Fibroblast of skin of abdomen (primary cell): ENCODE measurements at regions not wholly inside any gene's neighbourhood (a gene's known extent, or its start where the extent isn't known, plus 50 kb on each side); places are given as distances from the start of the nearest gene placed in this dataset.
"Not testable (repeated sequence)": the region's sequence is repeated elsewhere in the genome, so short reads cannot be mapped to it uniquely, and the experiment has no call there.

Experiments used
- DNase-seq: peaks from one replicate; pipeline ENCODE4 v3.0.0-alpha.2; 2013

DNA sequence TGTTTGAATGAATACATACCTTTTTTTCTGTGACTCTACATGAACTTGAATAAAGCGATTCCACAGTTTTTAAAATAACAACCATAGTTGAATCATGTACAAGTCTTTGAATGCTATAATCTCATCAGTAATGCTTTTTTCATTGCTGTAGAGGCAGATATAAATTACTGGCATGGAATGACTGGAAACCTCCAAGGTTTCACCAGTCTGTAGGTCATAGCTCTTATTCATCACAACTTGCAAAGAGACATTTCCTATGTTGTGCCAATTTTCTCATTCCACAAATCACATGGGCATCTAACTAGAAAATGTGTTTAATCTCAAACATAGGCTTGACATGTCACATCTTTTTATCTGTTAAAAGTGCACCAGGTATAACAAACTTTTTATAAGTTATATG lies 407.1 kb upstream of the KCNMB2 start:
- DNase-seq: peak; percentile 14

GRCh38 chr3:178131801-178132200 lies 404.4 kb upstream of the KCNMB2 start:
- DNase-seq: peak; percentile 20

DNA sequence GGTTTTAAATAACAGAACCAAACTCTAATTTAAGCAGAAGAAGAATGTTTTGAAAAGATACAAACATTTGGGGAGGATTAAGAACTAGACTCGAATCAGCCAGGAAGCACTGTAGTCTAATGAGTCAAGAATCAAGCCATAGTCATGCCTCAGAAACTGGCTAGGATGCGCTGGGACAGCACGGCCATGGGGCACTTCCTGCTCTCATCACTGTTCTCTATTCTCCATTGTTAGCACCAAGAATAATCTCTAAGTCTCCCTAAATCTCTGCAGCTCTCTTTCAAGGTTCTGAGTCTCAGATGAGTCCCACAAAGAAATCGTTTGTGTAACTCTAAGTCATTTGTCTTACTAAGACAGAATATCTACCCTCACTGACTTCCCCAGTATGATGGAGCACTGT lies 399.0 kb upstream of the KCNMB2 start:
- DNase-seq: no peak

DNA sequence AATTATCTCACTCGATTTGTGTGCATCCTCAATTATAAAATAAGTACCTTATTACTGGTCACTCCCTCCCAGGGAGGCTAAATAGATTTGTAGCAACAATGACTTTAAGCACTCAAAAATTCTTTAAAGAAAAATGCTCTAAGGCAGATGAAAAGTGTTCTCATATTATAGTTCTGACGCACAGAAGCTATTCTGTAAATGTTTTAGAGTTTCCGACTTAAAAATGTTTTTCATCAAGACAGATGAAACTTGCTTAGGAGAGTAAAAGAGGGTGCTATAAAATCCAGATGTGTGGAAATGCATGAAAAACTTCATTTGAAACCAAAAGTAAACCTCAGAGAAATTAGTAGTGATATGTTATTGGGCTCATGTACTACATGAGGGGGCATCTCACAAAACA lies 398.4 kb upstream of the KCNMB2 start:
- DNase-seq: peak; percentile 24

GRCh38 chr3:178139116-178139515 lies 397.1 kb upstream of the KCNMB2 start:
- DNase-seq: no peak

DNA sequence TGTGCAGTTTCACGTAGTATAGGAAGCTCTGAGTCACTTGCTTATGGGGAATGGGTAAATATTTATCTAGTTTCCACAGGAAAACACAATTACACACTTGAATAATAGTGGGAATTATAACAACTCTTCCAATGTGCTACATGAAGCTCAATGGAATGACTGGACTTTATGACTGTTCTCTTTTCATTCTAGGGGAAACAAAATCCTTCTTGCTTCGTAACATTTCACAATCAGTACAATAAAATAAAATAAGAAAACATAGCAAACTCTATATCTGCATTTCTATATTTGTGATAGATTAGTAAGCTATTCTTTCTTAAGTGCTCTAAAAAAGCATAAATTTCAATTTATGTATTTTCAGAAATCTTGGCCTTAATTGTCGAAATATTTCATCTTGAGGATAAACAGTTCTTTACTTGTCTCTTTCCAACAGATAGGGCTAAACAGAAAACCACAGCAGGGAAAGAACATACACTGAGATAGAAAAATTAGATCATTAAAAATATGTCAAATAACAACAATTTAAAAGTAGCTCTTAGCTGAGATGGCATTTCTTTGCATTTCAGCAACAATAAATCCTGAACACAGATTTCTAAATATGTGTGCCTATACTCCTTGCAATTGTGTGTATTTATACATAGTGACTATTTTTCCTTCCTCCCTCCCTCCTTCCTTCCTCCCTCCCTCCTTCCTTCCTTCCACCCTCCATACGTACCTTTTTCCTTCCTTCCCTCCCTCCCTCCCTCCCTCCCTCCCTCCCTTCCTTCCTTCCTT lies 395.5 kb upstream of the KCNMB2 start:
- DNase-seq: no peak

GRCh38 chr3:178141305-178141684 lies 394.9 kb upstream of the KCNMB2 start:
- not testable (repeated sequence) for DNase-seq

DNA sequence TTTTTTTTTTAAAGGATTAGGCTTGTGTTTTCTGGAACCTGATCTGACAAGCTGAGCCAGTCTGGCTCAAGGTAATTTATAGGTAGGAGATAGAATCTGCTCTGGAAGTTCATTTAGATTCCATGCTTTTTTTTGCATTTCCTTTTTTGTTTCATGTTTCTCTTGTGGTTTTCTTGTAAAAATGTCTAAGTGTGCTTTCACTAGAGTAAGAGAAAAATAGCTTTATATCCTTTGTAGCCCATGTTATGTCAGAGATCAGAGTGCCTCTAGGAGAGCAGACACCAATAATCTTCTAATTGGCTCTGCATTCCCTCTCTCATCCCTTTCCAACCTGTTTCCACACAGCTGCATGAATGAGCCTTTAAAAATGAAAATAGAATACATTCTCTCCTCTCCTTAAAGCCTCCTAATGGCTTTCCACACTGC lies 389.8 kb upstream of the KCNMB2 start:
- peak; percentile 13 for DNase-seq

DNA sequence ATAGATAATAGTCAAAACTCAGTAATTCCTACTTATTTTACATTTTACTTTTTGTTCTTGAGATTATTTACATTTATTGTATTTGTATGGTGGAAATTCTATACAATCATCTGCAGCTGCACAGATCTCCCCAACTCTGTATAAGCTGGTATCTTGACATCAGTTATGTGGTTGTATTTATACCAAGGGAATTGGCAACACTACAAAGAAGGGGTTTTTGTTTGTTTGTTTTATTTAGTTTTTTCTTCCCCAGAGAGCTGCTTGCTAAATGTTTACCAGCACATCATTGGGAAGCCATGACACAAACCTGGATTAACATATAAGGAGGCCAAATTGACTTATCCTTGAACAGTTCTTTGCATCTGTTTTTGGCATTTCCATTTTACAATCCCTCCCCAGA lies 389.2 kb upstream of the KCNMB2 start:
- no peak for DNase-seq

- no peak for DNase-seq
Measured at GRCh38 chr3:178152031-178152806, 384.0 kb upstream of the KCNMB2 start.

GRCh38 chr3:178152988-178153387 lies 383.2 kb upstream of the KCNMB2 start:
- DNase-seq: no peak

DNA sequence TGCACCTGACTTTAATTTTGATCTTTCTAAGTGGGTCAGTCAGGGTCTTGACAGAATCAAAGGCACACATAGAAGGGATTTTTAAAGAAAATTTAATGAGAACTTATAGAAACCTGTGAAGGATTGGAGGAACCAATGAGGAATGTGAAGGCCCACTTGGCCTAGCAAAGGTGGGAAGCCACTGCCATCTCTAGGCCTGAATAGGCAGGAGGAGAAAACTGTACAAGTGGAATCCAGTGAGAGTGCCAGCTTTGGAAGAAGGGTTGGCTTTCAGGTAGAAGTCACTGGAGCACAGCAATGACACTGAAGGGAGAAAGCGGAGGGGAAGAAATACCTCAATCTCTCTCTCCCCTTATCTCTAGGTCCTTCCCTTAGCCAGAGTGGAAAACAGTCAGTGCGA lies 380.7 kb upstream of the KCNMB2 start:
- no peak for DNase-seq

DNA sequence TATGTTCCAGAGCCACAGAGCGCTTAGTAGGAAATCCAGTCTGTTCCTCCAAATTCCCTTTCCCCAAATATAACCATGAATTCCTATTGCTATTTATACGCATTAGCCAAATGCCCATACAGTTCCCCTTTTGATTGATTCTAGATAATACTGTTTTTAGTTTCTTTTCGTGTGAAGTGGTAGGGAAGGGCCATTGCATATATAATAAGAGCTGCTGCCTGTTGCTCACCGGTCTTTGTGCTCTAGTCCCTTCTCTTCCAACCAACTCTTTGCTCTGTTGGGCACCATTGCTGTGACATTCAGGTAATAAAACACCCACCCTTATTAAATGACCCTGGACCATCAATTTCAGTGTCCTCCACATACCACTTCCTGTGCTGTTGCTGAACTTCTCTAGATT lies 379.9 kb upstream of the KCNMB2 start:
- DNase-seq: no peak

- no peak for DNase-seq
Measured at GRCh38 chr3:178159691-178160220, 376.5 kb upstream of the KCNMB2 start.

DNA sequence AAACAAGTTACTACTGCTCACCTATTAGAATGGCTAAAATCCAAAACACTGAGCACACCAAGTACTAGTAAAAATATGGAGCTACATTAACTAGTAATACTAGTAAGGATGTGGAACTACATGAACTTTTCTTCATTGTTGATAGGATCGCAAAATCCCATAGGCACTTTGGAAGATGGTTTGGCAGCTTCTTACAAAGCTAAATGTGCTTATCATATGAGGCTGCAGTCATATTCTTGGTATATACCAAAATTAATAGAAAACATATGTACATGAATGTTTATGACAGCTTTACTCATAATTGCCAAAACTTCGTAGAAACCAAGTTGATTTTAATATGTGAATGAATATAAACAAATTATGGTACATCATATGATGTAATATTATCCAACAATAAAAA lies 366.8 kb upstream of the KCNMB2 start:
- peak; percentile 24 for DNase-seq

DNA sequence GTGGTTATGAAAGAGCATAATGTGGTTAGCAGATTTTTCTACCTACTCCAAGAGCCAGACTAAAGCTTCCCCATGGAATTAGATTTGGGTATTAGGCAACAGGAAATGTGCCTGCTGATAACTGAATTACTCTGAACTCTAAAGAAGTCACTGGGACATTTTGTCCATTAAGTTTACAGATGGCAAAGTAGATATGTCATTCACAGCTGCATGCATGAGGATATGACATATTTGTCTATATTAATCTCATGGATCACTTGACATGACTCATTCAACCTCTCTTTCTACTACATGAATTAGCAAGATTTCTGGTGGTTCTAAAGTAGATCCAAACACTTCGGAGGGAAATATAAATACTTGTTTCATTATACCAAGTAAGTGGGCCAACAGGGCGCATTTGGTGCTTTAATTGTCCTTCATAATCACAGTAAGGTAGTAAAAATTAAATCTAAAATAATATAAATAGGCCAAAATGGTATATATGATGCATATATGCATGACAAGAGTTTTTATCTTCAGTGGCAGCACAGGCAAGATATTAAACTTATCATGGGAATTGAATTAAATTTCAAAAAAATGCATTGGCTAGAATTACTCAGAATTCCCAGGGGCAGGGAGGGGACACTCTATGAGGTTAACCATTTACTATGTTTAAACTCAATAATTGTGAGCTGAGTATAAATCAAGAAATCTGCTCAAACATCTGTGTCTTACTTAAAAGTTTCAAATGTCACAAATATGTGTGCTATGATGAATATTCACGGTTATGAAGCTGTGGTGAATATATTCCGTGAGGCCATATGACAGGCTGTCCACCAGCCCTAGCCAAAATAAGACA lies 365.3 kb upstream of the KCNMB2 start:
- peak; percentile 91 for DNase-seq

DNA sequence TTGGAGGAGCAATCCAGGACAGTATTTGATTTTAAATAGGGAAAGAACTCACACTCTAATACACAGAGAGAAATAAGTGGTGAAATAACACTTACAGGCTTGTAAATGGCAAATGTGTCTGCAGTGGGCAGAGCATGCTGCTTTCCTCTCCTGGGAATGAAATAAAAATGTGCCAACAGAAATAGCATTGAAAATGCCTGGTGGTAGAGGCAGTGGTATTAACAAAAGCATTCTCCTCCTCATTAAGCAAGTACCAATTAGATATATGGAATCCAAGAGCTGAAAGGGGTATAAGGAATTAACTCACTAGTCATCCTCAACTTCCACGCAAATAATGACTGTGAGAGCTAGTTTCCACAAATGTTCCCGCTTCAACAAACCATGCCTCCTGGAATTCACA lies 364.1 kb upstream of the KCNMB2 start:
- no peak for DNase-seq

- DNase-seq: no peak
Measured at GRCh38 chr3:178174201-178174915, 361.9 kb upstream of the KCNMB2 start.

DNA sequence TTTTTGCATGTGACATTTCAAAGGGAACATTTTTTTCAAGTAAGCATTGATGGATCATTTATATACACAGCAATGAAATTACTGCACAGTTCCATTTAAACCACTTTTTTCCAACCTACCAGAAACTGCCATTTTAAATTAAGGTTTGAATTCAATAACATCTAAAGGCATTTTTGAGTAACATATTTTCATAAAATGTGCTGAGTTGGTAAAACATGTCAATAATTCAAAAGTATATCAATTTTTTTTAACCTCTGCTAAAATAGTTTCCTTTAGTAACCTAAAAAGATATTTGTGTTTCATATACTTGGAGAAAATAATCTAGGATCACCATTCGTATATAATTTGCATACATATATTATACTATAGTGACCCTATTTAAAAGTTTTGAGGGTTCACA lies 355.1 kb upstream of the KCNMB2 start:
- DNase-seq: no peak

- no peak for DNase-seq
Measured at GRCh38 chr3:178181784-178182183, 354.5 kb upstream of the KCNMB2 start.

DNA sequence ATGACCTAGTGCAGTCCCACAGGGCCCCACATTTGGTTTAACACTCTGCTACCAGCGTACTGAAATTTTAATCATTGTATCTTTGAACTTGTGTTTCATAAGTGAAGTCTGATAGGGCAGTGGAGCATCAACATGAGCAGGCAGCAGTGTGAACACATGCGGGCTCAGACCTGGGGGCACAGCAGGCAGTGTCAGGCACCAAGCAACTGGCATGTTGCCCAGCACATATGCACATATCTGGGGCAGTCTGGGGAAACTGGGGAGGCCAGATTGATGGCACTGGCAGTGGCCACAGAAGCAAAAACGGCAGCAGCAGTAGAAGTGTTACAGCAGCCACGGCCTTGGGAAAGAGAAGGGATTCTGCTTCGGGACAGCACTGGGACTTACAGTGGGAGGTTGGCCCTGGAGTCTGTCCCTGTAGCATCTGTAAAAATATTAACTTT lies 353.9 kb upstream of the KCNMB2 start:
- no peak for DNase-seq

- no peak for DNase-seq
Measured at GRCh38 chr3:178184833-178185232, 351.4 kb upstream of the KCNMB2 start.
